ENCODE measurements at regions not wholly inside any gene's neighbourhood (a gene's known extent, or its start where the extent isn't known, plus 50 kb on each side); places are given as distances from the start of the nearest gene placed in this dataset.

DNA sequence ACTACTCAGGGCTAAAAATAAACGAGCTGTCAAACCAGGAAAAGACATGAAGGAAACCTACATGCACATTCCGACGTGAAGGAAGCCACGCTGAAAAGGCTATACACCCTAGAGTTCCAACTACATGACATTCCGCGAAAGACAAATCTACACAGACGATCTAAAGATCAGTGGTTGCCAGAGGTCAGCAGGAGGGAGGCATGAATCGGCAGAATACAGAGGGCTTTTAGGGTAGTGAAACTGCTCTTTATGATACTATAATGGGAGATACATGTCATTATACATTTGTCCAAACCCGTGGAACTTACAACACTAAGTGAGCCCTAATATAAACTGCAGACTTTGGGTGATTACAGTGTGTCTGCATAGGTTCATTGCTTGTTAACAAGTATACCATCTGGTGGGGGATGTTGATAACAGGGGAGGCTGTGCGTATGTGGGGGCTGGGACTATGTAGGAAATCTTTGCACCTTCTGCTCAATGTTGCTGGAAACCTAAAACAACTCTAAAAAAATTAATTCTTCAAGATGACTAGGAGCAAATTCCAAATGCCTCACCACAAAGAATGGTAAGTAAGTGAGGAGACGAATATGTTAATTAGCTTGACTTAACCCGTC lies 132.2 kb upstream of the CDH4 start:
- no peak for DNase-seq

GRCh38 chr20:61120595-61121515 lies 131.2 kb upstream of the CDH4 start:
- DNase-seq: no peak

GRCh38 chr20:61121661-61122060 lies 130.4 kb upstream of the CDH4 start:
- no peak for DNase-seq

DNA sequence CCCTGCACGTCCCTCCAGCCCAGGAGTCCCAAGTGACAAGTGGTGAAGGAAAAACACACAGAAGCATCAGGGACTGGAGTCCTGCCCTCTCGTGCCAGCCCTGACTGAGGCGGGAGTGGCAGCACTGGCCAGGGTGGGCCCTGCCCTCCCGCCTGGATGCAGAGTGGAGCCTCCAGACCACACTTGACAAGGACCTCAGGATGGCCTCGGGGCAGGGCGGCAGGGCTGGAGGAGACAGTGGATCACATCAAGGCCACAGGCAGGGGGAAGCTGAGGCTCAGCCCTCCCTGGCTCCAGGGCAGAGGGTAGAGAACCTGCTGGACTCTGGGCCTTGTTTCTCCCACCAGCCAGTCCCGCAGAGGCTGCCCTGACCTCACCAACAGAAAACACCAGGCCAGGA lies 128.8 kb upstream of the CDH4 start:
- DNase-seq: no peak

DNA sequence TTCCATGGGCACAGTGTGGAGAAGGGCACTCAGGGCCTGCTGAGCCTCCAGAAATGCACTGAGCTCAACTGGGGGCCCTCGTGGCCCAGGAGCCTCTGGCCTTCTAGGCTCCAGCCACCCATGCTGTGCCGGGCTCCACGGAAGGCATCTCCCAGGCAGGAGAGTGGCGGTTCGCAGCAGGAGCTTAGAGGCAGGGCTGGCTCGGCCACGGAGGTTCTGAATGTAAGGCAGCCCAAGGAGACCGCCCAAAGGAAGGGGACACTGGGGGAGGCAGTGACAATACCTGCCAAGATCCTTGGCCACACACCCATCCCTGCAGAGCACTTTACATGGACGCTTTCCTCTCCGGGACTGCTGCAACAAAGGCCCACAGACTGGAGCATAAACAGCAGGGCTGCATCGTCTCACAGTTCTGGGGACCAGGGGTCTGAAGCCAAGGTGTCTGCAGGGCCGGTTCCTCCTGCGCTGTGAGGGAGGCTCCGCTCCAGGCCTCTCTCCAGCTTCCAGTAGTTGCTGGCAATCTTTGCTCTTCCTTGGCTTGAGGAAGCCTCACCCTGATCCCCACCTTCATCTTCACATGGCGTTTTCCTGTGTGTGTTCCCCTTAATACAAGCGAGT lies 128.2 kb upstream of the CDH4 start:
- no peak for DNase-seq

DNA sequence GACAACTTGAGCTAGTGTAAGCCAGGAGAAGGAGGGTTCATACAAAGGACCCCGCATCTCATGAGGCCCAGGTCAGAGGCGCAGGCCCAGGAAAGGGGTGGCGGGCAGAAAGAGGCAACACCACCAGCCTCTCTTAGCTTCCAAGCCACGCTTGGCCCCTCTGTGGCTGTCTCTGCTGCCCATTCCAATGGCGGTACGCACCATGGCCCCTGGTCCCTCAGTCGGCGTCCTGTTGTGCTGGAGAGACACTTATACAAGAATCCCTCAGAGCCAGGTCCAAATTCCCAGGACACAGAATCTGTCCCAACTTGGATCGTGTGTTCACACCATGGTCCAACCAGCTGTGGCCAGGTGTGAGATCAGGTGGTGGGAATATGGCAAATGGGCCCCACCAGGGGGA lies 127.0 kb upstream of the CDH4 start:
- DNase-seq: no peak

DNA sequence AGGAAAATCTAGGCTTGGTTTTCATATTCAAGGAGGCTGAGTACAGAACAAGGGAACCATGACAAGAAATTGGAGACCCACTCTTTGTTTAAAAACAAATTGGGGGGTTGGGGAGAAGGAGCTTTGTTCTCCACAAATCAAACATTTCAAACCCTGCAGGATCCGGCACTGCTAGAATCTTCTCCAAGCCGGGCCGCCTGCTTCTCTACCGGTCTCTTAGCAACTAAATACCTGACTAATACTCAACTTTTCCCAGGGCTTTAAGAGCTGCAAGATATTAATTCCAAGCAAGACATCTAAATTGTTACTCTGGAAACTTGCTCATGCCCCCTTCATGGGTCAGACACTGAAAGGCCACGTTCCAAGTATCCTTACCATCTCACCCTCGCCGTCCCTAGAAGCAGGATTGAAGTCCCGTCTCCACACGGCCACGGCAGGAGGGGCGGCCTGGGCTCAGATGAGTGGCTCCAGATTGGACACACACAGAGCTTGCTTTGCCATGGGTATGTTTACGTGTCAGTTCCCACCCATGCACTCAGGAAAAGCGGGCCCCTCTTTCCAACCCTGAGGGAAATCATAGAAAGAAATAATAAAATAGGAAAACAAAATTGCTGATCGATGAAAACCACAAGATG lies 126.4 kb upstream of the CDH4 start:
- no peak for DNase-seq

- no peak for DNase-seq
These were observed 125.5 kb upstream of the CDH4 start for GRCh38 chr20:61126369-61127195.

GRCh38 chr20:61127311-61128039 lies 124.6 kb upstream of the CDH4 start:
- no peak for DNase-seq

DNA sequence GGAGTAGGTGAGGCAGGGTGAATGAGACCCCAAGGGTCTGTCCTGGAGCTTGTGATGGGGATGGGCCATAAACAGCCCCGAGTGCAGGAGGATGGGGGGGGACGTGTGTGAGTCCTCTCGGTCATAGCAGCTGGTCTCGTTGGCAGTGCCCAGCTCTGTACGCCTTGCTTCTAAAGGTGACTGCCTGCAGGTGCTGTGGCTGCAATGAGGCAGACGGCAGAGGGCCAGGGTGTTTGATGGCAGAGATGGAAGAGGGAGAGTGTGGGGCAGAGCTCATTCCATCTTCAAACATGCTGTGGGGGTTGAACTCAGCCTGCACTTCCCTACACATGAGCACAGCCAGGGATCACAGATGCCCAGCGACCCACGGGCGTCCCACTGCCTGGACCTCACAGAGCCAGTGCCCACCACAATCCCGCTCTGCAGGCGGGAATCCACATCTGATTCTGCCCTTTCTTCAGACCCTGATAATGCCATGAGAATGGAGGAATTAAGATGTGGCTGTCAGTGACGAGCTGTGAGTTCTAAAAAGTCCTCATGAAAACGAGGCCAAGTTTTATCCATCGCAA lies 123.3 kb upstream of the CDH4 start:
- DNase-seq: no peak

GRCh38 chr20:61129311-61129710 lies 122.8 kb upstream of the CDH4 start:
- DNase-seq: no peak

- no peak for DNase-seq
These were observed 121.9 kb upstream of the CDH4 start for GRCh38 chr20:61130156-61130555.

GRCh38 chr20:61131944-61132343 lies 120.1 kb upstream of the CDH4 start:
- DNase-seq: no peak

GRCh38 chr20:61133611-61134010 lies 118.5 kb upstream of the CDH4 start:
- no peak for DNase-seq

DNA sequence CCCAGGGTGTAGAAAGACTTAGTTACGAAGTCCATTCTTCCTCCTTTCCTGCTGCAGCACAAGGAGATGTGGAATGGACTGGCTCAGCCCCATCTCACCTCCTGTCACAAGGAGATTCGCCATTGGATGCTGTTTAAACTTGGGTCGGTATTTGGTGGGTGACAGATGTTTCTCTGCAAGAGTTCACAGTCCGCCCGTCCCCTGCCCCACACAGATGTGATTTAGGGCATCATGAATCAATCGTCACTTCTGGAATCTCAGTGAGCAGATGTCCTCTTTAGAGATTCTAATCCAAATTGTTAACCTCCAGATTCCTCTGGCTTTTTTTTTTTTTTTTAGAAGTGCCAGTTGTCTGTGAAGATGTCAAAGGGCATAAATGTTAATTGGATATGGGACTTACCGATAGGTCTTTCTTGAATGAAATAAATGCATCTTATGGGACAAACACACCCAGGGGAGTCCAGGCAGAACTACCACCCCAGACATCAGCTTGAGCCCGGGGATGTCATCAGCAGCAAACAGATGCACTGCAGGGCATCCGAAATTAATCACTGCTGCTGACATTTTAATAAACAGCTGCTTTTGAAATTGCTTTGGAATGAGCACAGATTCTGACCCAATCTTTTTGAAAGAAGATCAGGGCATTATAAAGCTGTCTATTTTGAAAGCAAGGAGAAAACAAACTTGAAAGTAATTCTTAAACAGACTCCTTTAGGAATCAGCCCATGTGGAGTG lies 117.6 kb upstream of the CDH4 start:
- no peak for DNase-seq

DNA sequence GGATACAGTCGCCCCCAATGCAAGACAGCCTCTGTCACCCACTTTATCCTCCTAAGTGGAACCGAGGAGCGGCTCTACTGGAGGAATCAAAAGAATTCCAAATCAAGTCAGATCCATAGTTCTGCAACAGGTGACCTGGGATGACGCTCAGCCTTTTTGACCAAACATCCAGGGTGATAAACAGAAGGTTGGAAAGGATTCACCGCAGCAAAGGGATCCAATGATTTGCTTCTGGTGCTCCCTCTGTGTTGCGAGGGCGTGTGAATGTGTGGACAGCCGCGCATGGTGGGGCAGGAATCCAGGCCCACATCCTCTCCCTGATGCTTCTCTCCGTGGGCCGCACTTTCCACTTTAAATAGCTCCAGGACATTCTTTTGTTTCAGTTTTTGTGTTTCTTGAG lies 116.8 kb upstream of the CDH4 start:
- no peak for DNase-seq

DNA sequence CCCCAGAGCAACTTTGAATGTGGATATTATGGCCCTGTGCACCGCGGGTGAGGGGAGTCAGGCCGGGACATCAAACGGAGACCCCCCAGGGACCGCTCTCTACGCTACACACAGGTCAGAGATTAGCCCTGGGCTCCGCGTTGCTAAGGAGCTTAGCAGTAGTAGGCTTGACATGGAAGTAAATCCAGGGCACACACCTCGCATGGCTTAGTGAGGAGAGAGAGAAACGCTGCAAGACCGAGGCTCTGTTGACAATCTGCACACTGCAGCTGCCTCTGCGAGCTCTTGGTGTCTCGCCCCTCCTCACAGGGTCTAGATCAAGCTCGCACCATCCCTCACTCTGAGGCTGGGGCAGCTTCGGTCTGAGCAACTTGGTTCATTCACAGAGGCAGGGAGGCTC lies 116.1 kb upstream of the CDH4 start:
- no peak for DNase-seq

DNA sequence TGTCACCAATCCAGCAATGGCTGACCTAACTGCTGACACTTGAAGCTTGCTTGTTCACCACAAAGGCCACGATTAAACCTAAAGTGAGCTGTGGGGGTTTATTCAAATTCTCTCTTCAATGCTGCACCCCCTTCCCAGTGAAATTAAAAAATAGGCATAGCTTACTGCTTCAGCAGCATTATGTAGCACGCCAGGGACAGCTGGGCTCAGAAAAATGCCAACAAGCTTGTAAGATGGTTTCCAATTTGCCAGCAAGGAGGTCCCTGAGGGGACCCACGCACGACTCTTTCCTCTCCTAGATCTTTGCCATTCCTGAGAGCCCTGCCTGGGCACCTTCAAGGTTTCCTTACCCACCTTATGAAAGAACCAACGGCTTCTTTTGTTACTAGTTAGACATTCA lies 113.5 kb upstream of the CDH4 start:
- DNase-seq: no peak

- DNase-seq: no peak
These were observed 113.0 kb upstream of the CDH4 start for GRCh38 chr20:61139031-61139430.

DNA sequence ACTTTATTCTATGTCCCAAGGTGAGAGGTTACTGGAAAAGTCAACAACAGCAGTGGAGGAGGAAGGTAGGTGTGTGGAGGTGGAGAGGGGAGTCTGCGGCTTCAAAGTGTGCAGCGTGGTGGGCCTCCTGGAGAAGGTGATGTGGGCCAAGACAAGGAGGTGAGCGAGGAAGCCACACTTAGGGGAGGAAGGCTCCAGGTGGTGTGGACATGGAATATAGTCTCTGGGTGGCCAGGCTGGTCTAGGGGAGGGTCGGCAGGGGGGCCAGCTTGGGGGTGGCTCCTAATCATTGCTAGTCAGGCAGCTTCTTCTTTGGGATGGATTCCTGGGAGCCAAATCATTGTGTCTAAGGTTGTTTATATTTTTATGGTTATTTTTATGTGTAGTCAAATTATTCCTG lies 111.5 kb upstream of the CDH4 start:
- no peak for DNase-seq

DNA sequence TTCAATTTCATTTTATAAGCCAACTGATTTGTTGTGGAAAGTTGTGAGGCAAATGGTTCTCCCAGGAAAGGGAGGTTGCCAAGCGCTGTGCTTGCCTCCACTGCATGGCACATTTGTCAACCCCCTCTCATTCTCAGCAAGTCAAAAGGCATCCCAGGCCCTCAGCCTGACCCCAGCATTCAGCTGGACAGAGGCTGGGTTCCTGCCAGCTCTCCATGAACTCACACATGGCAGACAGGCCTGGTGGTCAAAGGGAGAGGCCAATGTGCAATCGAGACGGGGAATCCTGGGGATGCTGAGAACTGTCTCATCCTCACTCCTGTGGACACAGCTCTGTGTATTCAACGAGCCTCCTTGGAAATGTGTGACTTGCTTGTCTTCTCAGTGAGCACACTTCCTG lies 106.0 kb upstream of the CDH4 start:
- no peak for DNase-seq

Measured in NK-92 treated with Interleukin-12 subunit alpha and Interleukin-12 subunit beta, amount 100 ng/mL, for 24 hours (cell line).